ENCODE measurements at regions not wholly inside any gene's neighbourhood (a gene's known extent, or its start where the extent isn't known, plus 50 kb on each side); places are given as distances from the start of the nearest gene placed in this dataset.

- no peaks in the 10 kb centered on the region for H3K36me3 ChIP-seq (ENCODE audit: control insufficient read depth in 4 of 4, insufficient read depth in 4 of 4, low read length in 3 of 4)
- peaks cover 0 to 3% (median 0%) of the 10 kb centered on the region in 5 experiments for H3K9me3 ChIP-seq (ENCODE audit: control extremely low read depth in 1 of 5, control insufficient read depth in 4 of 5, insufficient read depth in 2 of 5, low read depth in 1 of 5, low read length in 4 of 5)
- H3K27ac ChIP-seq (ENCODE audit: insufficient read depth in 1 of 2, low read depth in 1 of 2, low read length in 2 of 2, poor library complexity in 1 of 2, severe bottlenecking in 2 of 2), result no peak overlapping the region
- 100% methylated on average over 1 of the region's 1 CpG for WGBS (ENCODE audit: insufficient coverage)
- no peak overlapping the region for H3K4me3 ChIP-seq (ENCODE audit: control insufficient read depth in 1 of 7, extremely low read depth in 1 of 7, insufficient read depth in 4 of 7, low read depth in 2 of 7, low read length in 6 of 7)
- no peak for DNase-seq
- ChIA-PET CTCF (no interaction called here), POLR2A (no interaction called here)
- H3K4me1 ChIP-seq (ENCODE audit: control extremely low read depth in 1 of 4, control insufficient read depth in 4 of 4, insufficient read depth in 4 of 4, low read length in 3 of 4), result no peaks in the 10 kb centered on the region
- no peaks in the 10 kb centered on the region for H3K27me3 ChIP-seq (replicated peaks in 2 of 5; ENCODE audit: control insufficient read depth in 4 of 5, insufficient read depth in 5 of 5, low read length in 4 of 5)
These were observed 1298.0 kb upstream of the CNTN5 start for GRCh38 chr11:97722721-97723120.

- no peaks in the 10 kb centered on the region for H3K36me3 ChIP-seq (ENCODE audit: control insufficient read depth in 4 of 4, insufficient read depth in 4 of 4, low read length in 3 of 4)
- no peaks in the 10 kb centered on the region for H3K9me3 ChIP-seq (ENCODE audit: control extremely low read depth in 1 of 5, control insufficient read depth in 4 of 5, insufficient read depth in 2 of 5, low read depth in 1 of 5, low read length in 4 of 5)
- no peaks in the 10 kb centered on the region for H3K27me3 ChIP-seq (replicated peaks in 2 of 5; ENCODE audit: control insufficient read depth in 4 of 5, insufficient read depth in 5 of 5, low read length in 4 of 5)
- no peaks in the 10 kb centered on the region for H3K4me1 ChIP-seq (ENCODE audit: control extremely low read depth in 1 of 4, control insufficient read depth in 4 of 4, insufficient read depth in 4 of 4, low read length in 3 of 4)
- no peak overlapping the region for H3K4me3 ChIP-seq (ENCODE audit: control insufficient read depth in 1 of 7, extremely low read depth in 1 of 7, insufficient read depth in 4 of 7, low read depth in 2 of 7, low read length in 6 of 7)
- no peak for DNase-seq
- ChIA-PET POLR2A (no interaction called here), CTCF (interaction anchor here (1.5 kb wide), 1 partner anchor 9 kb away, joined by 6 read pairs; no protein-coding TSS in a partner anchor)
- no CpG with 5 or more reads among the region's 4 CpGs for WGBS (ENCODE audit: insufficient coverage)
- H3K27ac ChIP-seq (ENCODE audit: insufficient read depth in 1 of 2, low read depth in 1 of 2, low read length in 2 of 2, poor library complexity in 1 of 2, severe bottlenecking in 2 of 2), result no peak overlapping the region
These were observed 1291.0 kb upstream of the CNTN5 start for GRCh38 chr11:97729546-97730272.

DNA sequence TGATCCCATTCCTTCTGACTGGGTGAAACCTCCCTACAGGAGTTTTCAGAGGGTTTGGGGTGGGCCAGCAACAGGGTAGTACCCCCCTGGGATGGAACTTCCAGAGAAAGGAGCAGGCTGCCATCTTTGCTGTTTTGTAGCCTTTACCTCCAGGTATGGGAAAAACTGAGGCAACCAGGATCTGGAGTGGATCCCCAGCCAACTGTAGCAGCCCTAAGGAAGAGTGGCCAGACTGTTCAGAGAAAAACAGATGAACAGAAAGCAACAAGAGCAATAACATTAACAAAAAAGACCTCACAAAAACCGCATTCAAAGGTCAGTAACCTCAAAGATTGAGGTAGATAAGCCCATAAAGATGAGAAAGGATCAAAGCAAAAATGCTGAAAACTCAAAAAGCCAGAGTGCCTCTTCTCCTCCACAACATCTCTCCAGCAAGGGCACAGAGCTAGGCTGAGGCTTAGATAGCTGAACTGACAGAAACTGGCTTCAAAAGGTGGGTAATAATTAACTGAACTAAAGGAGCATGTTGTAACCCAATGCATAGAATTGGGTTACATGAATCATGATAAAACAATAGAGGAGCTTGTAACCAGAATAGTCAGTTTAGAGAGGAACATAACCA lies 1288.6 kb upstream of the CNTN5 start:
- Histone ChIP-seq H3K4me3 (ENCODE audit: control insufficient read depth in 1 of 7, extremely low read depth in 1 of 7, insufficient read depth in 4 of 7, low read depth in 2 of 7, low read length in 6 of 7) (no peak overlapping the region), H3K36me3 (ENCODE audit: control insufficient read depth in 4 of 4, insufficient read depth in 4 of 4, low read length in 3 of 4) (no peaks in the 10 kb centered on the region), H3K9me3 (ENCODE audit: control extremely low read depth in 1 of 5, control insufficient read depth in 4 of 5, insufficient read depth in 2 of 5, low read depth in 1 of 5, low read length in 4 of 5) (peaks cover 0 to 2% (median 0%) of the 10 kb centered on the region in 5 experiments), H3K27me3 (replicated peaks in 2 of 5; ENCODE audit: control insufficient read depth in 4 of 5, insufficient read depth in 5 of 5, low read length in 4 of 5) (no peaks in the 10 kb centered on the region), H3K4me1 (ENCODE audit: control extremely low read depth in 1 of 4, control insufficient read depth in 4 of 4, insufficient read depth in 4 of 4, low read length in 3 of 4) (no peaks in the 10 kb centered on the region), H3K27ac (ENCODE audit: insufficient read depth in 1 of 2, low read depth in 1 of 2, low read length in 2 of 2, poor library complexity in 1 of 2, severe bottlenecking in 2 of 2) (no peak overlapping the region)
- ChIA-PET POLR2A (no interaction called here), CTCF (no interaction called here)
- no peak for DNase-seq
- no CpG with 5 or more reads among the region's 1 CpG for WGBS (ENCODE audit: insufficient coverage)

DNA sequence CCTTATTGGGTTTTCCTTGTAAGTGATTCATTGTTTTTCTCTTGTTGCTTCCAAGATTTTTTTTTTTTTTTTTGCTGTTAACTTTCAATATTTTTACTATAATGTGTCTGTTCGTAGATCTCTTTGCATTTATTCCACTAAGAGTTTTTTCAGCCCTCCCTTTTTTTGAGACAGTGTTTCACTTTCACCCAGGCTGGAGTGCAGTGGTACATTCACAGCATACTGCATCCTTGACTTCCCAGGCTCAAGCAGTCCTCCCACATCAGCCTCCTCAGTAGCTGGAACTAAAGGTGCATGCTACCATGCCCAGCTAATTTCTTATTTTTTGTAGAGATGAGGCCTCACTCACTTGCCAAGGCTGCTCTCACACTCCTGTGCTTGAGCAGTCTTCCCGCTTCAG lies 1282.0 kb upstream of the CNTN5 start:
- H3K4me1 ChIP-seq (ENCODE audit: control extremely low read depth in 1 of 4, control insufficient read depth in 4 of 4, insufficient read depth in 4 of 4, low read length in 3 of 4), result no peaks in the 10 kb centered on the region
- H3K27me3 ChIP-seq (replicated peaks in 2 of 5; ENCODE audit: control insufficient read depth in 4 of 5, insufficient read depth in 5 of 5, low read length in 4 of 5), result no peaks in the 10 kb centered on the region
- H3K9me3 ChIP-seq (ENCODE audit: control extremely low read depth in 1 of 5, control insufficient read depth in 4 of 5, insufficient read depth in 2 of 5, low read depth in 1 of 5, low read length in 4 of 5), result peaks cover 0 to 4% (median 2%) of the 10 kb centered on the region in 5 experiments
- WGBS (ENCODE audit: insufficient coverage), result 100% methylated on average over 1 of the region's 2 CpGs
- H3K36me3 ChIP-seq (ENCODE audit: control insufficient read depth in 4 of 4, insufficient read depth in 4 of 4, low read length in 3 of 4), result no peaks in the 10 kb centered on the region
- ChIA-PET CTCF (interaction anchor here (0.6 kb wide), 1 partner anchor 1630 kb away, joined by 3 read pairs; no protein-coding TSS in a partner anchor), POLR2A (no interaction called here)
- H3K27ac ChIP-seq (ENCODE audit: insufficient read depth in 1 of 2, low read depth in 1 of 2, low read length in 2 of 2, poor library complexity in 1 of 2, severe bottlenecking in 2 of 2), result no peak overlapping the region
- H3K4me3 ChIP-seq (ENCODE audit: control insufficient read depth in 1 of 7, extremely low read depth in 1 of 7, insufficient read depth in 4 of 7, low read depth in 2 of 7, low read length in 6 of 7), result no peak overlapping the region
- no peak for DNase-seq

DNA sequence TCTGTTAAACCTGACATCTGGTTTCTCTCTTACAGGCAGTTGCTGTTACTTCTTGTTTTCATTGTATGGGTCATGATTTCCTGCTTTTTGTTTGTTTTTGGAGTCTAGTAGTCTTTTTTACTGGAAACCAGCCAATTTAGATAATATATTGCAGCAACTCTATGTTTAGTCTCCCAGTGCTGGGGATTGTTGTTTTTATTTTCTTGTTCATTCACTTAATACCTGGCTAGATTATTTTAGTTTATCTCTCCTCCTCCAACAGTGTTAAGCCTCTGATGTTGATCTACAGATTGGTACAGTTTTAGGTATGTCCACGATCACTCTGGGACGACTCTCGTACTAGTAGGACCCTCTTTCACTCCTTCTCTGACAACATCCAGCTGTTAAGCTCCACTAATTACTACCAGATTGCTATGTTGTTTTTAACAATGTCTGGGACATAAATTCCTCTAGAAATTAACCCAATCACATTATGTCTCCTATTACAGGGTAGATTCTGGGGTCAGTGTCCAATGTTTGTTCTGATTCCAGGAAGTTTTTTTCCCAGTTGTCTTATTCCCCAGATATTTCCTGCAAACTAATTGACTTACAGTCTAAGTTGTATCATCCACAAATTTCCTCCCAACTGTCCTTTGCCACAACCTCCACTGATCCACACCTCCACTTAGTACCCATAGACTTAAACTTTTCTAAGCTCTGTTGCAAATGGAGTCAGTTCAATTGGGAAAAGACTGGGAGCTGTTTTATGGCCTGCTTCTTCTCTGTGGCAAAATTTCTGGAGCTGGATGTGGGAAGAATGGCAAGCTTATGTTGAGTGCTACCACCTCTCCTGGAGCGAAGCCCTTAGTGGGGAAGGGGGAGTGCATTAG lies 1280.6 kb upstream of the CNTN5 start:
- Histone ChIP-seq H3K4me1 (ENCODE audit: control extremely low read depth in 1 of 4, control insufficient read depth in 4 of 4, insufficient read depth in 4 of 4, low read length in 3 of 4) (no peaks in the 10 kb centered on the region), H3K36me3 (ENCODE audit: control insufficient read depth in 4 of 4, insufficient read depth in 4 of 4, low read length in 3 of 4) (no peaks in the 10 kb centered on the region), H3K27ac (ENCODE audit: insufficient read depth in 1 of 2, low read depth in 1 of 2, low read length in 2 of 2, poor library complexity in 1 of 2, severe bottlenecking in 2 of 2) (no peak overlapping the region), H3K27me3 (replicated peaks in 2 of 5; ENCODE audit: control insufficient read depth in 4 of 5, insufficient read depth in 5 of 5, low read length in 4 of 5) (no peaks in the 10 kb centered on the region), H3K9me3 (ENCODE audit: control extremely low read depth in 1 of 5, control insufficient read depth in 4 of 5, insufficient read depth in 2 of 5, low read depth in 1 of 5, low read length in 4 of 5) (peaks cover 0 to 4% (median 2%) of the 10 kb centered on the region in 5 experiments), H3K4me3 (ENCODE audit: control insufficient read depth in 1 of 7, extremely low read depth in 1 of 7, insufficient read depth in 4 of 7, low read depth in 2 of 7, low read length in 6 of 7) (no peak overlapping the region)
- DNase-seq, result peak in 2 of 3 donors; percentile 5 to 36
- WGBS (ENCODE audit: insufficient coverage), result 96% methylated on average over 4 of the region's 4 CpGs
- POLR2A ChIA-PET, result no interaction called here
- CTCF ChIA-PET, result no interaction called here

DNA sequence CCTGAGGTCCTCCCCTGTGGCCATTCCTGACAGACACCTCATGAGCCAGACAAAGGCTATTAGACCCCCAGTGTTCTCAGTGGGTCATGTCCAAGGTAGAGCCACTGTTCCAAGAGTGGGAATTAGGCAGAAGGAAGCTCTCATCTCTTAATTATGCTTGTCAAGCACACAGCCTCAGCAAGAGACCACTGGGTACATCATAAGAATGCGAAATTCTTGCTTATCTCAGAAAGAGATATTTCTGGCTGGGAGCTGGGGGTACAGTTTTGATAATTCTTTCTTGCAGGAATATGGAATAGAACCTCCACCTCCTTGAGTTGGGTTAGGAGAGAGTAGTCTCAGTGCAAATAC lies 1280.0 kb upstream of the CNTN5 start:
- 100% methylated on average over 1 of the region's 1 CpG for WGBS (ENCODE audit: insufficient coverage)
- H3K36me3 ChIP-seq (ENCODE audit: control insufficient read depth in 4 of 4, insufficient read depth in 4 of 4, low read length in 3 of 4), result no peaks in the 10 kb centered on the region
- H3K27ac ChIP-seq (ENCODE audit: insufficient read depth in 1 of 2, low read depth in 1 of 2, low read length in 2 of 2, poor library complexity in 1 of 2, severe bottlenecking in 2 of 2), result no peak overlapping the region
- H3K9me3 ChIP-seq (ENCODE audit: control extremely low read depth in 1 of 5, control insufficient read depth in 4 of 5, insufficient read depth in 2 of 5, low read depth in 1 of 5, low read length in 4 of 5), result peaks cover 0 to 4% (median 2%) of the 10 kb centered on the region in 5 experiments
- no peak for DNase-seq
- H3K27me3 ChIP-seq (replicated peaks in 2 of 5; ENCODE audit: control insufficient read depth in 4 of 5, insufficient read depth in 5 of 5, low read length in 4 of 5), result no peaks in the 10 kb centered on the region
- no peaks in the 10 kb centered on the region for H3K4me1 ChIP-seq (ENCODE audit: control extremely low read depth in 1 of 4, control insufficient read depth in 4 of 4, insufficient read depth in 4 of 4, low read length in 3 of 4)
- CTCF ChIA-PET, result no interaction called here
- POLR2A ChIA-PET, result no interaction called here
- H3K4me3 ChIP-seq (ENCODE audit: control insufficient read depth in 1 of 7, extremely low read depth in 1 of 7, insufficient read depth in 4 of 7, low read depth in 2 of 7, low read length in 6 of 7), result no peak overlapping the region

- Histone ChIP-seq H3K4me3 (ENCODE audit: control insufficient read depth in 1 of 7, extremely low read depth in 1 of 7, insufficient read depth in 4 of 7, low read depth in 2 of 7, low read length in 6 of 7) (no peak overlapping the region), H3K9me3 (ENCODE audit: control extremely low read depth in 1 of 5, control insufficient read depth in 4 of 5, insufficient read depth in 2 of 5, low read depth in 1 of 5, low read length in 4 of 5) (peaks cover 0 to 4% (median 2%) of the 10 kb centered on the region in 5 experiments), H3K27me3 (replicated peaks in 2 of 5; ENCODE audit: control insufficient read depth in 4 of 5, insufficient read depth in 5 of 5, low read length in 4 of 5) (no peaks in the 10 kb centered on the region), H3K36me3 (ENCODE audit: control insufficient read depth in 4 of 4, insufficient read depth in 4 of 4, low read length in 3 of 4) (no peaks in the 10 kb centered on the region), H3K27ac (ENCODE audit: insufficient read depth in 1 of 2, low read depth in 1 of 2, low read length in 2 of 2, poor library complexity in 1 of 2, severe bottlenecking in 2 of 2) (no peak overlapping the region), H3K4me1 (ENCODE audit: control extremely low read depth in 1 of 4, control insufficient read depth in 4 of 4, insufficient read depth in 4 of 4, low read length in 3 of 4) (peaks cover 0 to 5% (median 0%) of the 10 kb centered on the region in 4 experiments)
- ChIA-PET CTCF (no interaction called here), POLR2A (no interaction called here)
- no peak for DNase-seq
- 40% methylated on average over 1 of the region's 3 CpGs for WGBS (ENCODE audit: insufficient coverage)
These were observed 1278.0 kb upstream of the CNTN5 start for GRCh38 chr11:97742717-97743116.

Data from common myeloid progenitor, CD34-positive (primary cell).